GM18507 (cell line): ENCODE measurements at regions not wholly inside any gene's neighbourhood (a gene's known extent, or its start where the extent isn't known, plus 50 kb on each side); places are given as distances from the start of the nearest gene placed in this dataset.

Source experiments
- DNase-seq: peaks from one replicate; pipeline ENCODE4 v3.0.0; 2011; ENCODE audit warnings: low read depth; ENCODE audit not compliant: insufficient read length; ENCODE audit errors: extremely low spot score
- FAIRE-seq: peaks from 2 replicates; lab custom pipeline; 2011; peaks lifted over from hg19 to GRCh38; lab: Jason Lieb, UNC

- no peak for DNase-seq
- FAIRE-seq: no peak
Observed at GRCh38 chr18:39935598-39935997, 2019.4 kb upstream of the PIK3C3 start.

- DNase-seq: no peak
- no peak for FAIRE-seq
Observed at GRCh38 chr18:39918847-39919246, 2036.2 kb upstream of the PIK3C3 start.

- DNase-seq: no peak
- FAIRE-seq: no peak
Observed at GRCh38 chr18:39913672-39914366, 2041.2 kb upstream of the PIK3C3 start.

- FAIRE-seq: no peak
Observed at GRCh38 chr18:39911716-39912115, 2043.3 kb upstream of the PIK3C3 start.

GRCh38 chr18:39909706-39910105, 2045.3 kb upstream of the PIK3C3 start:
- FAIRE-seq (no peak), DNase-seq (no peak)

More at GRCh38 chr18:39911716-39912115, 2043.3 kb upstream of the PIK3C3 start:
- no peak for DNase-seq

GRCh38 chr18:39886136-39886535, 2068.9 kb upstream of the PIK3C3 start:
- no peak for DNase-seq
- FAIRE-seq: no peak

GRCh38 chr18:39872651-39873050, 2082.4 kb upstream of the PIK3C3 start:
- FAIRE-seq: no peak
- DNase-seq: no peak

GRCh38 chr18:39871961-39872360, 2083.1 kb upstream of the PIK3C3 start:
- FAIRE-seq (no peak), DNase-seq (no peak)

GRCh38 chr18:39870591-39870990, 2084.4 kb upstream of the PIK3C3 start:
- DNase-seq (no peak), FAIRE-seq (no peak)

GRCh38 chr18:39863916-39864315, 2091.1 kb upstream of the PIK3C3 start:
- FAIRE-seq (no peak), DNase-seq (no peak)

- no peak for FAIRE-seq
Observed at GRCh38 chr18:39862341-39862740, 2092.7 kb upstream of the PIK3C3 start.

GRCh38 chr18:39854291-39854690, 2100.7 kb upstream of the PIK3C3 start:
- FAIRE-seq (no peak), DNase-seq (no peak)

More at GRCh38 chr18:39862341-39862740, 2092.7 kb upstream of the PIK3C3 start:
- DNase-seq: no peak

- DNase-seq (no peak), FAIRE-seq (no peak)
Observed at GRCh38 chr18:39846265-39846664, 2108.8 kb upstream of the PIK3C3 start.

- DNase-seq: no peak
- no peak for FAIRE-seq
Observed at GRCh38 chr18:39845631-39846030, 2109.4 kb upstream of the PIK3C3 start.

- no peak for FAIRE-seq
- DNase-seq: no peak
Observed at GRCh38 chr18:39845106-39845505, 2109.9 kb upstream of the PIK3C3 start.

GRCh38 chr18:39843546-39843945, 2111.5 kb upstream of the PIK3C3 start:
- FAIRE-seq: no peak
- DNase-seq: no peak

GRCh38 chr18:39842366-39842914, 2112.6 kb upstream of the PIK3C3 start:
- DNase-seq (no peak), FAIRE-seq (no peak)

- DNase-seq: no peak
- FAIRE-seq: no peak
Observed at GRCh38 chr18:39841482-39842365, 2113.3 kb upstream of the PIK3C3 start.

GRCh38 chr18:39840856-39841481, 2114.1 kb upstream of the PIK3C3 start:
- DNase-seq: no peak
- FAIRE-seq: no peak

GRCh38 chr18:39840406-39840805, 2114.6 kb upstream of the PIK3C3 start:
- DNase-seq: no peak
- no peak for FAIRE-seq
